DOHH2 (cell line): ENCODE measurements at regions not wholly inside any gene's neighbourhood (a gene's known extent, or its start where the extent isn't known, plus 50 kb on each side); places are given as distances from the start of the nearest gene placed in this dataset.

ENCODE experiments used
- H3F3A ChIP-seq: fragments of 200-600 bp; sonication (generic), shearing (Covaris generic); 2 replicates; pipeline ENCODE4 v1.6.0; 2016; ENCODE audit warnings: antibody characterized with exemption, mild to moderate bottlenecking; ENCODE audit not compliant: control insufficient read depth, insufficient read depth
- H3K27ac ChIP-seq: fragments of 200-600 bp; sonication (generic); 2 replicates; pipeline ENCODE4 v1.5.1; 2014; ENCODE audit warnings: low read depth, mild to moderate bottlenecking, low read length, moderate library complexity
- H3K27me3 ChIP-seq: fragments of 200-600 bp; sonication (generic); 2 replicates; pipeline ENCODE4 v1.6.1; 2014; ENCODE audit warnings: mild to moderate bottlenecking, low read length, mixed read lengths; ENCODE audit not compliant: control insufficient read depth
- H3K36me3 ChIP-seq: fragments of 200-600 bp; sonication (generic); 2 replicates; pipeline ENCODE4 v1.6.1; 2014; ENCODE audit warnings: mild to moderate bottlenecking, low read length, moderate library complexity, mixed read lengths; ENCODE audit not compliant: control insufficient read depth
- H3K4me1 ChIP-seq: fragments of 200-600 bp; sonication (generic); 2 replicates; pipeline ENCODE4 v1.6.1; 2014; ENCODE audit warnings: mild to moderate bottlenecking, low read length, mixed read lengths; ENCODE audit not compliant: control insufficient read depth
- H3K4me2 ChIP-seq: fragments of 200-600 bp; sonication (generic); 2 replicates; pipeline ENCODE4 v1.6.0; 2014; ENCODE audit warnings: mild to moderate bottlenecking, low read length, moderate library complexity
- H3K4me3 ChIP-seq: fragments of 200-600 bp; sonication (generic); 2 replicates; pipeline ENCODE4 v1.5.1; 2014; ENCODE audit warnings: mild to moderate bottlenecking, low read length, mixed read lengths
- H3K79me2 ChIP-seq: fragments of 200-600 bp; sonication (generic); 2 replicates; pipeline ENCODE4 v1.6.1; 2014; ENCODE audit warnings: mild to moderate bottlenecking, low read length, mixed read lengths; ENCODE audit not compliant: control insufficient read depth
- H3K9me2 ChIP-seq: fragments of 200-600 bp; sonication (generic); replicated peaks from 2 replicates; pipeline ENCODE4 v1.6.1; 2014; ENCODE audit warnings: mild to moderate bottlenecking, low read length, mixed read lengths; ENCODE audit not compliant: control insufficient read depth
- H3K9me3 ChIP-seq: fragments of 200-600 bp; sonication (generic); 2 replicates; pipeline ENCODE4 v1.6.1; 2014; ENCODE audit warnings: antibody characterized with exemption, low read length, mixed read lengths; ENCODE audit not compliant: control insufficient read depth, insufficient read depth
- H4K20me1 ChIP-seq: fragments of 200-600 bp; sonication (generic); 2 replicates; pipeline ENCODE4 v1.6.0; 2014; ENCODE audit warnings: low read depth, mild to moderate bottlenecking, antibody characterized with exemption, low read length, moderate library complexity; ENCODE audit not compliant: control insufficient read depth, insufficient read depth
- CTCF ChIP-seq: fragments of 200-600 bp; sonication (generic); IDR thresholded peaks from one replicate; pipeline ENCODE4 v1.5.1; 2014; ENCODE audit warnings: antibody characterized with exemption, mild to moderate bottlenecking, low read depth, low read length; ENCODE audit not compliant: poor library complexity, severe bottlenecking
- EZH2phosphoT487 ChIP-seq: fragments of 200-600 bp; sonication (generic); IDR thresholded peaks from 2 replicates; pipeline ENCODE4 v1.6.1; 2017; ENCODE audit warnings: borderline replicate concordance, mild to moderate bottlenecking, antibody characterized with exemption, low read length, moderate library complexity, mixed read lengths

DNA sequence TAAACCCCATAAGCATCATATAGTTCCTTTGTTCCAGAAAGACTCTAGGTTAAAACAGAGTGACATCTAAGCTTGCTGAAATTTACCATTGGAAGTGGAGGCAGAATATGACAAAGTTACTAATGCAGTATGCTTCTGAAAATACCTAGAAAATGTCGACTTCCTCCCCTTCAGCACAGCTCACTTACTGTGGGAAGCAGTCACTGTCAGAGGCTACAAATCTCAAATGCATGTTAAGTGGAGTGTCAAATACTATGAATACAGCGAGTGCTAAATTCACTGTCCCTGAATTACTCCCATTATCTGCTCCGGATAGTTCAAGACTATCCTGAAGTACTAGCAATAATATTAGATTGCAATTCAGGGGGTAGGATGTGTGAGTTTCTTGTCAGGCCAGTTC is 1454.6 kb downstream of the AACS start:
- Histone ChIP-seq H3K4me1 (no peaks in the 10 kb centered on the region), H3K79me2 (no peaks in the 10 kb centered on the region), H4K20me1 (no peaks in the 10 kb centered on the region), H3K27ac (no peak overlapping the region), H3F3A (no peaks in the 10 kb centered on the region), H3K9me3 (no peaks in the 10 kb centered on the region), H3K4me3 (no peak overlapping the region), H3K36me3 (no peaks in the 10 kb centered on the region), H3K27me3 (no peaks in the 10 kb centered on the region), H3K4me2 (no peak overlapping the region), H3K9me2 (no peaks in the 10 kb centered on the region)
- TF ChIP-seq EZH2phosphoT487 (no peak), CTCF (no peak)

DNA sequence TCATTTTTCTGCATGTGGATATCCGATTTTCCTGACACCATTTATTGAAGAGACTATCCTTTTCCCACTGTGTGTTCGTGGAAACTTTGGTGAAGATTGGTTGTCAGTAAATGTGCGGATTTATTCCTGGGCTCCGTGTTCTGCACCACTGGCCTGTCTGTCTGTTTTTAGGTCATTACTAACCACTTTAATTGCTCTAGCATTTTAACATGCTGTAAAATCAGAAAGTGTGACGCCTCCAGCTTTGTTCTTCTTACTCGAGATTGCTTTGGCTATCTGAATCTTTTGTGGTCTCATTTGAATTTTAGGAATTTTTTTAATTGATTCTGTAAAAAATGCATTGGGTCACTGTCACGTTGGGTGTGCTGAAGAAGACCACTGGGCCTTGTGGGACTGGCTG is 1458.7 kb downstream of the AACS start:
- H3K27me3 ChIP-seq = no peaks in the 10 kb centered on the region
- H3K4me3 ChIP-seq = no peak overlapping the region
- TF ChIP-seq CTCF (no peak), EZH2phosphoT487 (no peak)
- H3K27ac ChIP-seq = no peak overlapping the region
- H3F3A ChIP-seq = no peaks in the 10 kb centered on the region
- no peaks in the 10 kb centered on the region for H3K9me2 ChIP-seq
- no peaks in the 10 kb centered on the region for H3K9me3 ChIP-seq
- no peak overlapping the region for H3K4me2 ChIP-seq
- H3K36me3 ChIP-seq = no peaks in the 10 kb centered on the region
- no peaks in the 10 kb centered on the region for H3K4me1 ChIP-seq
- H3K79me2 ChIP-seq = no peaks in the 10 kb centered on the region
- H4K20me1 ChIP-seq = no peaks in the 10 kb centered on the region

- no peaks in the 10 kb centered on the region for H3K9me3 ChIP-seq
- no peak overlapping the region for H3K27ac ChIP-seq
- no peaks in the 10 kb centered on the region for H3K79me2 ChIP-seq
- H3K4me1 ChIP-seq = no peaks in the 10 kb centered on the region
- H3K4me3 ChIP-seq = no peak overlapping the region
- TF ChIP-seq EZH2phosphoT487 (no peak), CTCF (no peak)
- no peak overlapping the region for H3K4me2 ChIP-seq
- H3K9me2 ChIP-seq = no peaks in the 10 kb centered on the region
- no peaks in the 10 kb centered on the region for H3K27me3 ChIP-seq
- no peaks in the 10 kb centered on the region for H4K20me1 ChIP-seq
- no peaks in the 10 kb centered on the region for H3K36me3 ChIP-seq
- no peaks in the 10 kb centered on the region for H3F3A ChIP-seq
Measured at GRCh38 chr12:126534495-126534894, 1469.3 kb downstream of the AACS start.

DNA sequence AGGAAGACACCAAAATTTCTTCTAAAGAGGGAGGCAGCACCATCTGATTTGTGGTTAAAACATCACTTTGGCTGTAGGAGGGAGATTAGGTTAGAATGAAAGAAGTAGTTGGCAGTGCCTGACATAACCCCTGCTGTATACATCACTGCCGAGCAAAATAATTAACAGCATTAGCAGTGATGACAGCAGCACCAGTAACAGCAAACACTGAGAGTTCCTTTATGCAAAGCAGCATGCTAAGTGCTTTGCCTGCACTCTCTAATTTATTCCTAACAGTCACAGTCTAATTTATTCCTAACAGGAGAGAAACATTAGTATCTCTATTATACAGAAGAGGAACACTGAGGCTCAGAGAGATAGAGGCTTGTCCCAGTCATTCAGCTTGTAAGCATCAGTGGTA is 1469.7 kb downstream of the AACS start:
- no peak overlapping the region for H3K4me2 ChIP-seq
- no peaks in the 10 kb centered on the region for H3K79me2 ChIP-seq
- H3K9me3 ChIP-seq = no peaks in the 10 kb centered on the region
- H3K9me2 ChIP-seq = no peaks in the 10 kb centered on the region
- no peaks in the 10 kb centered on the region for H3F3A ChIP-seq
- H3K4me3 ChIP-seq = no peak overlapping the region
- H3K27ac ChIP-seq = no peak overlapping the region
- no peaks in the 10 kb centered on the region for H3K27me3 ChIP-seq
- H4K20me1 ChIP-seq = no peaks in the 10 kb centered on the region
- H3K4me1 ChIP-seq = no peaks in the 10 kb centered on the region
- TF ChIP-seq EZH2phosphoT487 (no peak), CTCF (no peak)
- no peaks in the 10 kb centered on the region for H3K36me3 ChIP-seq
